ENCODE measurements at regions not wholly inside any gene's neighbourhood (a gene's known extent, or its start where the extent isn't known, plus 50 kb on each side); places are given as distances from the start of the nearest gene placed in this dataset.

DNA sequence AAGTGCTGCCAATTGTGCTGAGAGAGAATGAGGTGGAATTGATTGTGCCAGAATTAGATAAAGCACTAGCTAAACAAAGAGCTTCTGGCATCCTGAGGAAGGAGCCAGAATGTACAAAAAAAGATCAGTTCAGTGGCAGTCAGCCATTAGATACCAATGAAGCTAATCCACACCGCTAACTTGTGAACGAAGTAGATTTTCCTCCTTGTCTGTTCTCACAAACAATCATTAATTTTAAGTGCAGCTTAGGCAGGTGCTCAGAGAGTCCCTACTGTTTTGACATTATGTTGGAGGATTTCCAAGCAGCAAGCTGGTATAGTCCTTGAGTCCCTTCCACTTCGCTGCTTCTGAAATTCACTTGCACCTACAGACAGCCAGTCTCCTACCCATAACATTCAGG, 617.4 kb downstream of the CENPC start:
- TF ChIP-seq, protein P1, sequence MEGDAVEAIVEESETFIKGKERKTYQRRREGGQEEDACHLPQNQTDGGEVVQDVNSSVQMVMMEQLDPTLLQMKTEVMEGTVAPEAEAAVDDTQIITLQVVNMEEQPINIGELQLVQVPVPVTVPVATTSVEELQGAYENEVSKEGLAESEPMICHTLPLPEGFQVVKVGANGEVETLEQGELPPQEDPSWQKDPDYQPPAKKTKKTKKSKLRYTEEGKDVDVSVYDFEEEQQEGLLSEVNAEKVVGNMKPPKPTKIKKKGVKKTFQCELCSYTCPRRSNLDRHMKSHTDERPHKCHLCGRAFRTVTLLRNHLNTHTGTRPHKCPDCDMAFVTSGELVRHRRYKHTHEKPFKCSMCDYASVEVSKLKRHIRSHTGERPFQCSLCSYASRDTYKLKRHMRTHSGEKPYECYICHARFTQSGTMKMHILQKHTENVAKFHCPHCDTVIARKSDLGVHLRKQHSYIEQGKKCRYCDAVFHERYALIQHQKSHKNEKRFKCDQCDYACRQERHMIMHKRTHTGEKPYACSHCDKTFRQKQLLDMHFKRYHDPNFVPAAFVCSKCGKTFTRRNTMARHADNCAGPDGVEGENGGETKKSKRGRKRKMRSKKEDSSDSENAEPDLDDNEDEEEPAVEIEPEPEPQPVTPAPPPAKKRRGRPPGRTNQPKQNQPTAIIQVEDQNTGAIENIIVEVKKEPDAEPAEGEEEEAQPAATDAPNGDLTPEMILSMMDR (IDR thresholded peaks at IDR 0.05; ENCODE audit: insufficient read depth, low read length), result no peak
- TF ChIP-seq GABPA (IDR thresholded peaks at IDR 0.05; ENCODE audit: low read depth) (no peak), POLR2AphosphoS5 (IDR thresholded peaks at IDR 0.05; ENCODE audit: low read depth) (no peak), SPI1 (IDR thresholded peaks at IDR 0.05; ENCODE audit: borderline replicate concordance, low read depth) (no peak)
- TF ChIP-seq, protein P2, sequence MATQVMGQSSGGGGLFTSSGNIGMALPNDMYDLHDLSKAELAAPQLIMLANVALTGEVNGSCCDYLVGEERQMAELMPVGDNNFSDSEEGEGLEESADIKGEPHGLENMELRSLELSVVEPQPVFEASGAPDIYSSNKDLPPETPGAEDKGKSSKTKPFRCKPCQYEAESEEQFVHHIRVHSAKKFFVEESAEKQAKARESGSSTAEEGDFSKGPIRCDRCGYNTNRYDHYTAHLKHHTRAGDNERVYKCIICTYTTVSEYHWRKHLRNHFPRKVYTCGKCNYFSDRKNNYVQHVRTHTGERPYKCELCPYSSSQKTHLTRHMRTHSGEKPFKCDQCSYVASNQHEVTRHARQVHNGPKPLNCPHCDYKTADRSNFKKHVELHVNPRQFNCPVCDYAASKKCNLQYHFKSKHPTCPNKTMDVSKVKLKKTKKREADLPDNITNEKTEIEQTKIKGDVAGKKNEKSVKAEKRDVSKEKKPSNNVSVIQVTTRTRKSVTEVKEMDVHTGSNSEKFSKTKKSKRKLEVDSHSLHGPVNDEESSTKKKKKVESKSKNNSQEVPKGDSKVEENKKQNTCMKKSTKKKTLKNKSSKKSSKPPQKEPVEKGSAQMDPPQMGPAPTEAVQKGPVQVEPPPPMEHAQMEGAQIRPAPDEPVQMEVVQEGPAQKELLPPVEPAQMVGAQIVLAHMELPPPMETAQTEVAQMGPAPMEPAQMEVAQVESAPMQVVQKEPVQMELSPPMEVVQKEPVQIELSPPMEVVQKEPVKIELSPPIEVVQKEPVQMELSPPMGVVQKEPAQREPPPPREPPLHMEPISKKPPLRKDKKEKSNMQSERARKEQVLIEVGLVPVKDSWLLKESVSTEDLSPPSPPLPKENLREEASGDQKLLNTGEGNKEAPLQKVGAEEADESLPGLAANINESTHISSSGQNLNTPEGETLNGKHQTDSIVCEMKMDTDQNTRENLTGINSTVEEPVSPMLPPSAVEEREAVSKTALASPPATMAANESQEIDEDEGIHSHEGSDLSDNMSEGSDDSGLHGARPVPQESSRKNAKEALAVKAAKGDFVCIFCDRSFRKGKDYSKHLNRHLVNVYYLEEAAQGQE (IDR thresholded peaks at IDR 0.05; ENCODE audit: insufficient replicate concordance, low read depth), result no peak

Data from HL-60 (cell line).